ENCODE measurements at regions not wholly inside any gene's neighbourhood (a gene's known extent, or its start where the extent isn't known, plus 50 kb on each side); places are given as distances from the start of the nearest gene placed in this dataset.

GRCh38 chr2:147501968-147502367 is 342.9 kb upstream of the ACVR2A start:
- DNase-seq (ENCODE audit: low spot score) = no peak

DNA sequence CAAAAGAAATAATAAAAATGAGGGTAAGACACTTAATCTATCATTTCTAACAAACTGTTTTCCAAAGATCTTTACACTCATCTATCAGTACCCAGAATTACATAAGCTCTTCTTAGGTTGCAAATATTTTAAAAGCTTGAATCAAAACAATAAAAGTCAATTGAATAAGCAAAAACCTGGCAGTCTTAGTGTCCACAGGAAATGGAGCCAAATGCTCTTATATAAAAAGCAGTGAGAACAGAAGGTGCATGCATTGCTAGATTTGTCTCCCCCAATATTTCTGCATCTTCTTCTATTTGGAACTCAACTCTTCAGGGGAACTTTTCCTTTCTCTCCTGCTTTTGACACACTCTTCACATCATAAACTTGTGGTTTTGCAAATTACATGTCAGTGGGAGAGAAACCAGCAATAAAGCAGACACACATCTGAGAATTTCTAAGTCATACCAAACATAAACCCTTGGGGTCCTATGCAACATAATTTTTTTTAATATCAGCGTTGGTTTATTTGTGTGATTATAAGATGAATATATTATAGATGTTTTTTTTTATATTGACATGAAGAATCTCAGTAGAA is 343.9 kb upstream of the ACVR2A start:
- DNase-seq (ENCODE audit: low spot score) = no peak

- DNase-seq (ENCODE audit: low spot score) = no peak
Observed at GRCh38 chr2:147500229-147500628, 344.6 kb upstream of the ACVR2A start.

DNA sequence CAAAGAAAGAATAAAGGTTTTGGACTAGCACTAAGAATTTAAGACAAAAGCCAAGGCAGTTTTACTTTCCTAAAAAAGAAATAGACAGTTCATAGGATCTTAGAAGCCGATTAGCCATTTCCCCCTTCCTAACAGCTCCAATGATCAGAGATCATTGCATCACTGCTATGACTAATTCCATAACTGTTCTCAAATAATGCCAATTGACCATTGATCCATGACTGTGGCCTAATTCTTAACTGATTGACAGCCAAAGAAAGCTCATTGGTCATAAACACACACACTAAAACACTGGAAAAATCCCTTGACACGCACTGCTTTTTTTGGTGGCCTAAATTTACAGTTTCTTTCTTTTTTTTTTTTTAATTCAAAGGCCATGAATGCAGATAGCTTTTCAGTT is 345.0 kb upstream of the ACVR2A start:
- no peak for DNase-seq (ENCODE audit: low spot score)

GRCh38 chr2:147495734-147496133 is 349.1 kb upstream of the ACVR2A start:
- DNase-seq (ENCODE audit: low spot score) = no peak

DNA sequence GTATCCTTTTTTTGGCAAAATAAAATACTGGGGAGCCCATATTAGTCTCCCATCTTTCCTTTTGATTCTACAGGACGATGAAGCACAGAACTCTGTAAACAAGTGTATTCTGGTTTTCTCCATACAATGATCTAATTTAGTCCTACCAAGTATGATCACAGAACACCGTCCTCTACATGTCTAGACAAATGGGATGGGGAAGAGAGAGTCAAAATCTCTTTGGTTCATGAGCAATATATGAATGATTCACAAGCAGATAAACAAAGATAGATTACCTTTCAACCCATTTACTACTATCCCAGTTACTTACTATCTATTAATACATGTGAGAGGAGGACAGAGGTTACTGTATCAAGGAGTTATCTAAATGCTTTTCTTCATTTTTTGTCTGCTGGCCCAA is 352.4 kb upstream of the ACVR2A start:
- no peak for DNase-seq (ENCODE audit: low spot score)

DNA sequence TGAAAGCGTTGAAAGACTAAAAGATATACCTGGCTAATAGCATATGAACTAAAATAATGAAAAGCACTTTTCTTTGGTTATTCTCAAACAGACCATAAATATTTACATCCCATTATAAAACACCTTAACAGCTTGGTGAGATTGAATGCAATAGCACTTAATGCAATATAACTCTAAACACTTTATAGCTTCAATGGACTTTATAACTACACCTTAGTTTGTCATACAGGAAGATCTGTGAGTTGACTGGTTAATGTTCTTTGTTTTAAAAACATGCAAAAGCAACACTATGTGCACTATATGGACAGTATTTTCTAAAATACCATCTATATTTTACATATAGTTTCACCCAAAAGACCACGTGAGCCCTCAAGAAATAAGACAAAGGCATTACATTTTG is 353.3 kb upstream of the ACVR2A start:
- no peak for DNase-seq (ENCODE audit: low spot score)

DNA sequence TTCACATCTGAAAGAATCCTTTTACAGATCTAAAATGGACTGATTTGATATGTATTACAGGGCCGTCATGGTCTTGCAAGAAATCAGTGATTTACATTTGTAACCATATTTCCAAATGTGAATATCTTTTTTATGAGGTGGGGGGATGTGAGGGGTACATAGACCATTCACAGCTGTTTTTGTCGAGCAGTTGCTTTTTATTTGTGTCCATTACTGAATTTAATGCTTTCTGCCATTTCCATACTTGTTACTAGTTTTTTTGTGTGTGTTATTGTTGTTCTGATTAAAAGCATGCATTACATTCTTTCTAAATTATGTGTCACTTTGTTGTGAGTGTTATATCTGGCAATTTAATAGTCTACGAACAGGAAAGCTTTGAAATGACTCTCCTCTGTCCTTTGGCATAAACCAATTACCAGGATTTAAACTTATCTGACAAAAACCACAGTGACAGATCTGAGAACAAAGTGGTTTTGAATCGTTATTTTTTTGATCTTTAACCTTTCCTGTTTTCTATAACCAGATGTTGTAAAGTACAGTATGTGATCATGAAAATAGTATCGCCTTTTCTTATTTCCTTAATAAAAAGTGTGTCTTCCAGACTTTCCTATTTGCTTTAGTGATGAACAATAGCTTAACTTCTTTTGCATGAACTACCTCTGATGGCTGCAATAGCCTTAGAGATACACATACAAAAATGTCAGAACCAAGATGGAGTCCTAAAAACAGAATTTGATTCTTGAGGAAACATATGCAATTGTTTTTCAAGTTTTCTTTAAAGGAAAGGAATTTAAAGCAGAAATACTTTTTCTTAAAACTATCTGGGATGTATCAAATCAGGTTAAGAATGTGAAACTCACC is 354.2 kb upstream of the ACVR2A start:
- no peak for DNase-seq (ENCODE audit: low spot score)

DNA sequence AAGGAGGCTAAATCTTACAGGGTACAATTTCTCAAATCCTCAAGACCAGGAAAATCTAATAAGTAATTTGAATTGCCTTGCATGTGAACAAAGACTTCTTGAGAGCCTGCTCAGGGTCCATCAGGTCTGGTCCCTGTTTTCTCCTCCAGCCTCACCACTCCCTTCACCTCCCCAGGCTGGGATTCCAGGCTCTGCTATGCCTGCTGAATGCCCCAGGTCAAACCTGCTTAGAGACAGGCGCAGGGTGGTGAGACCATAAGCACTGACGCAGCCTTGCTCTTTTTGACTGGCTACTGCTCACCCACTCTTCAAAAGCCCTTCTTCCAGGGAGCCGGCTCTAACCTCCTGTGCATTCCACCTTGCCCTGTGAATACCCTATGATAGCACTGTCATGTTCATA is 356.4 kb upstream of the ACVR2A start:
- DNase-seq (ENCODE audit: low spot score) = no peak

GRCh38 chr2:147487978-147488289 is 356.9 kb upstream of the ACVR2A start:
- no peak for DNase-seq (ENCODE audit: low spot score)

GRCh38 chr2:147487286-147487977 is 357.4 kb upstream of the ACVR2A start:
- no peak for DNase-seq (ENCODE audit: low spot score)

DNA sequence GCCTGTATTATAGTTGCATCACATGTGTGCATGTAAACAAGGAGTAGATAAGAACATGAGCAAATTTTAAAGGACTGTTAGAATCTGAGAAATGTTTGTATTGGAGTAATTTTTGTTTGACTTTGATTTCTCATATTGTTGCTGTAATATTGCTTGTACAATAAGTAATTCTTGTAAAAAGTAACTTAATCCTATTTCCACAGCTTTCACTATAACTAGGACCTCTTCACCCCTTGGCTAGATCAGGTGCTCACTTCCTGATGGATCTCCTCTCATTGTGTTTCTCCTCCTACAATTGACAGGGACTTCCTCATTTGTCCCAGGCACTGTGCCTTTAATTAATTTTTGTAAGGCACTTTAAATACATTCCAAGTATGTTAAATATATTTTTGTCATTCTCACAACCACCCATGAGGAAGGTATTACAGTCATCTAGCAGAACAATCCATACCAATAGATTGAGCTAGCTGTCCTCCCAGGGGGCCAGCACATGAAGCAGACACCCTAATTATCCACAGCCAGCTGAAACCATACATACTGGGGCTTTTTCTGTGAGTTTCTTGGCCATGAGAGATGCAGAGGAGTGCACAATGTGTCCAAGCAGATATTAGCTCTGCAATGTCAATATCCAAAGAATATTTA is 359.5 kb upstream of the ACVR2A start:
- no peak for DNase-seq (ENCODE audit: low spot score)

GRCh38 chr2:147483911-147484310 is 360.9 kb upstream of the ACVR2A start:
- DNase-seq (ENCODE audit: low spot score) = no peak

- DNase-seq (ENCODE audit: low spot score) = no peak
Observed at GRCh38 chr2:147482916-147483669, 361.7 kb upstream of the ACVR2A start.

GRCh38 chr2:147482111-147482895 is 362.5 kb upstream of the ACVR2A start:
- DNase-seq (ENCODE audit: low spot score) = no peak

GRCh38 chr2:147479358-147479757 is 365.5 kb upstream of the ACVR2A start:
- no peak for DNase-seq (ENCODE audit: low spot score)

GRCh38 chr2:147473075-147473474 is 371.8 kb upstream of the ACVR2A start:
- DNase-seq (ENCODE audit: low spot score) = no peak

GRCh38 chr2:147471126-147471525 is 373.7 kb upstream of the ACVR2A start:
- DNase-seq (ENCODE audit: low spot score) = no peak

- no peak for DNase-seq (ENCODE audit: low spot score)
Observed at GRCh38 chr2:147469471-147469870, 375.4 kb upstream of the ACVR2A start.

DNA sequence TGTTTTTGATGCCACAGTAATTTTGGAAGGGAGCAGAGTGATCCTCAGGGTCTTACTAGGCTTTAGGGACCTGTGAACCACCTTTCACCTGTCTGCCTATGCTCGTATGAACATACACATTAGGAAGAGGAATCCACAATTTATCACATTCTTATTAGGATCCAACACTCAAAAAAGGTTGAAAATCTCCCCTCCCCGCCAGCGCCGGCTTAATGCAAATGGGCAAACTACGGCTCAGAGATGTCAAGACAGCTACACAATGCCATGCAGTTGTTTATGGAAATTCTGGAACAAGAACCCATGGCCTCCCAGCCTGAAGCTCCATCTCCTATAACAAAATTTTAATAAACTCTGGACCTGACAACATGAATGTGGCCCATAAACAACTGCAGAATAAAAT is 375.9 kb upstream of the ACVR2A start:
- DNase-seq (ENCODE audit: low spot score) = no peak

- no peak for DNase-seq (ENCODE audit: low spot score)
Observed at GRCh38 chr2:147468349-147468748, 376.5 kb upstream of the ACVR2A start.
